Activated CD8-positive, alpha-beta memory T cell treated with anti-CD3 and anti-CD28 coated beads for 1 hour (primary cell): ENCODE measurements at regions not wholly inside any gene's neighbourhood (a gene's known extent, or its start where the extent isn't known, plus 50 kb on each side); places are given as distances from the start of the nearest gene placed in this dataset.

Source experiments
- DNase-seq, 2 donors: peaks; one replicate each; pipeline ENCODE4 v3.0.0-alpha.2; 2020; ENCODE audit warnings: low read depth in 1 of 2; ENCODE audit errors: extremely low read depth in 1 of 2

- no peak for DNase-seq
Measured at GRCh38 chr1:234694661-234695060, 84.7 kb upstream of the IRF2BP2 start.

GRCh38 chr1:234692966-234693580, 83.1 kb upstream of the IRF2BP2 start:
- no peak for DNase-seq

GRCh38 chr1:234691567-234691966, 81.6 kb upstream of the IRF2BP2 start:
- DNase-seq = no peak

GRCh38 chr1:234690872-234691271, 80.9 kb upstream of the IRF2BP2 start:
- DNase-seq = no peak

- DNase-seq = no peak
Measured at GRCh38 chr1:234689236-234689635, 79.3 kb upstream of the IRF2BP2 start.

GRCh38 chr1:234687011-234687410, 77.0 kb upstream of the IRF2BP2 start:
- DNase-seq = no peak

- no peak for DNase-seq
Measured at GRCh38 chr1:234686035-234686434, 76.1 kb upstream of the IRF2BP2 start.

GRCh38 chr1:234684856-234685255, 74.9 kb upstream of the IRF2BP2 start:
- DNase-seq = no peak

GRCh38 chr1:234683861-234684632, 74.1 kb upstream of the IRF2BP2 start:
- DNase-seq = no peak

GRCh38 chr1:234683127-234683860, 73.3 kb upstream of the IRF2BP2 start:
- DNase-seq = no peak

- DNase-seq = no peak
Measured at GRCh38 chr1:234681990-234682389, 72.0 kb upstream of the IRF2BP2 start.

- DNase-seq = no peak
Measured at GRCh38 chr1:234681065-234681464, 71.1 kb upstream of the IRF2BP2 start.

GRCh38 chr1:234680331-234680904, 70.4 kb upstream of the IRF2BP2 start:
- no peak for DNase-seq

- peak; percentile 11 to 45 for DNase-seq
Measured at GRCh38 chr1:234676103-234676594, 66.2 kb upstream of the IRF2BP2 start.

GRCh38 chr1:234675572-234675971, 65.6 kb upstream of the IRF2BP2 start:
- no peak for DNase-seq

- DNase-seq = no peak
Measured at GRCh38 chr1:234675006-234675405, 65.0 kb upstream of the IRF2BP2 start.

- DNase-seq = no peak
Measured at GRCh38 chr1:234674218-234674815, 64.3 kb upstream of the IRF2BP2 start.

- DNase-seq = no peak
Measured at GRCh38 chr1:234672349-234673135, 62.6 kb upstream of the IRF2BP2 start.

GRCh38 chr1:234670967-234671626, 61.1 kb upstream of the IRF2BP2 start:
- no peak for DNase-seq

- no peak for DNase-seq
Measured at GRCh38 chr1:234669499-234669898, 59.5 kb upstream of the IRF2BP2 start.
